OCI-LY3 (cell line): ENCODE measurements at regions not wholly inside any gene's neighbourhood (a gene's known extent, or its start where the extent isn't known, plus 50 kb on each side); places are given as distances from the start of the nearest gene placed in this dataset.
"Not testable (repeated sequence)": the region's sequence is repeated elsewhere in the genome, so short reads cannot be mapped to it uniquely, and the experiment has no call there.

Experiments used
- CTCF ChIP-seq: fragments of 200-600, 300-600 bp; sonication (generic); IDR thresholded peaks from 2 replicates; pipeline ENCODE4 v1.5.1; 2014; ENCODE audit warnings: antibody characterized with exemption, low read length, low read depth
- EZH2phosphoT487 ChIP-seq: fragments of 200-600 bp; shearing (Covaris generic); IDR thresholded peaks from 2 replicates; pipeline ENCODE4 v1.6.1; 2018; ENCODE audit warnings: antibody characterized with exemption, mixed run types, low read depth

- not testable (repeated sequence) for TF ChIP-seq EZH2phosphoT487, CTCF
Measured at GRCh38 chr2:49732924-49733323, 578.6 kb upstream of the FSHR start.
